ENCODE measurements at regions not wholly inside any gene's neighbourhood (a gene's known extent, or its start where the extent isn't known, plus 50 kb on each side); places are given as distances from the start of the nearest gene placed in this dataset.

- no peak overlapping the region for H3K27ac ChIP-seq (ENCODE audit: insufficient read depth in 1 of 2, low read depth in 1 of 2, low read length in 2 of 2, poor library complexity in 1 of 2, severe bottlenecking in 2 of 2)
- no peak for DNase-seq
- 85% methylated on average over 2 of the region's 3 CpGs for WGBS (ENCODE audit: insufficient coverage)
- H3K36me3 ChIP-seq (ENCODE audit: control insufficient read depth in 4 of 4, insufficient read depth in 4 of 4, low read length in 3 of 4), result no peaks in the 10 kb centered on the region
- no peaks in the 10 kb centered on the region for H3K4me1 ChIP-seq (ENCODE audit: control extremely low read depth in 1 of 4, control insufficient read depth in 4 of 4, insufficient read depth in 4 of 4, low read length in 3 of 4)
- H3K9me3 ChIP-seq (ENCODE audit: control extremely low read depth in 1 of 5, control insufficient read depth in 4 of 5, insufficient read depth in 2 of 5, low read depth in 1 of 5, low read length in 4 of 5), result no peaks in the 10 kb centered on the region
- POLR2A ChIA-PET, result no interaction called here
- no peaks in the 10 kb centered on the region for H3K27me3 ChIP-seq (replicated peaks in 2 of 5; ENCODE audit: control insufficient read depth in 4 of 5, insufficient read depth in 5 of 5, low read length in 4 of 5)
- H3K4me3 ChIP-seq (ENCODE audit: control insufficient read depth in 1 of 7, extremely low read depth in 1 of 7, insufficient read depth in 4 of 7, low read depth in 2 of 7, low read length in 6 of 7), result no peak overlapping the region
- CTCF ChIA-PET, result no interaction called here
Measured at GRCh38 chr10:107623292-107623691, 458.8 kb upstream of the SORCS1 start.

DNA sequence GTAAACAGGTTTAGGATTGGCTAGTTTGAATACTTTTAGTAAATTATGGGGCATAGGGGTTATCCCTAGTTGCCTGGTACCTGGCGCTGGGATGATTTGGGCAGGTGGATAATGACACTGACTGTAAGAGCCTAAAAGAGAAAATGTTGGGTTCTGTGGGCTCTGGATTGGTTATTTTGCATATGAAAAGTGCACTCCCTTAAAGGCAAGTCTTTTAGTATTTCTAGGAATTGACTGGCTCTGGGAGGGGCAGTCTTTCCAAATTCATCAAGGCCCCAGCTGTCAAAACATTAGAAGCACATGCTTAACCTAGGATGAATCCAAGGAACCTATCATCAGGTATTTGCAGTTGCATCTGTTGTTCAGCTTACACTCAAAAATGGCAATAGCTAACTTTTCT lies 454.6 kb upstream of the SORCS1 start:
- no peaks in the 10 kb centered on the region for H3K27me3 ChIP-seq (replicated peaks in 2 of 5; ENCODE audit: control insufficient read depth in 4 of 5, insufficient read depth in 5 of 5, low read length in 4 of 5)
- H3K9me3 ChIP-seq (ENCODE audit: control extremely low read depth in 1 of 5, control insufficient read depth in 4 of 5, insufficient read depth in 2 of 5, low read depth in 1 of 5, low read length in 4 of 5), result no peaks in the 10 kb centered on the region
- ChIA-PET POLR2A (no interaction called here), CTCF (no interaction called here)
- no peak for DNase-seq
- no peaks in the 10 kb centered on the region for H3K36me3 ChIP-seq (ENCODE audit: control insufficient read depth in 4 of 4, insufficient read depth in 4 of 4, low read length in 3 of 4)
- no peaks in the 10 kb centered on the region for H3K4me1 ChIP-seq (ENCODE audit: control extremely low read depth in 1 of 4, control insufficient read depth in 4 of 4, insufficient read depth in 4 of 4, low read length in 3 of 4)
- 67% methylated on average over 1 of the region's 1 CpG for WGBS (ENCODE audit: insufficient coverage)
- no peak overlapping the region for H3K27ac ChIP-seq (ENCODE audit: insufficient read depth in 1 of 2, low read depth in 1 of 2, low read length in 2 of 2, poor library complexity in 1 of 2, severe bottlenecking in 2 of 2)
- no peak overlapping the region for H3K4me3 ChIP-seq (ENCODE audit: control insufficient read depth in 1 of 7, extremely low read depth in 1 of 7, insufficient read depth in 4 of 7, low read depth in 2 of 7, low read length in 6 of 7)

- H3K9me3 ChIP-seq (ENCODE audit: control extremely low read depth in 1 of 5, control insufficient read depth in 4 of 5, insufficient read depth in 2 of 5, low read depth in 1 of 5, low read length in 4 of 5), result no peaks in the 10 kb centered on the region
- no peak overlapping the region for H3K27ac ChIP-seq (ENCODE audit: insufficient read depth in 1 of 2, low read depth in 1 of 2, low read length in 2 of 2, poor library complexity in 1 of 2, severe bottlenecking in 2 of 2)
- H3K4me3 ChIP-seq (ENCODE audit: control insufficient read depth in 1 of 7, extremely low read depth in 1 of 7, insufficient read depth in 4 of 7, low read depth in 2 of 7, low read length in 6 of 7), result no peak overlapping the region
- WGBS (ENCODE audit: insufficient coverage), result no CpG with 5 or more reads among the region's 1 CpG
- DNase-seq, result no peak
- no peaks in the 10 kb centered on the region for H3K27me3 ChIP-seq (replicated peaks in 2 of 5; ENCODE audit: control insufficient read depth in 4 of 5, insufficient read depth in 5 of 5, low read length in 4 of 5)
- H3K4me1 ChIP-seq (ENCODE audit: control extremely low read depth in 1 of 4, control insufficient read depth in 4 of 4, insufficient read depth in 4 of 4, low read length in 3 of 4), result no peaks in the 10 kb centered on the region
- no peaks in the 10 kb centered on the region for H3K36me3 ChIP-seq (ENCODE audit: control insufficient read depth in 4 of 4, insufficient read depth in 4 of 4, low read length in 3 of 4)
- POLR2A ChIA-PET, result no interaction called here
- CTCF ChIA-PET, result no interaction called here
Measured at GRCh38 chr10:107618504-107618994, 454.0 kb upstream of the SORCS1 start.

DNA sequence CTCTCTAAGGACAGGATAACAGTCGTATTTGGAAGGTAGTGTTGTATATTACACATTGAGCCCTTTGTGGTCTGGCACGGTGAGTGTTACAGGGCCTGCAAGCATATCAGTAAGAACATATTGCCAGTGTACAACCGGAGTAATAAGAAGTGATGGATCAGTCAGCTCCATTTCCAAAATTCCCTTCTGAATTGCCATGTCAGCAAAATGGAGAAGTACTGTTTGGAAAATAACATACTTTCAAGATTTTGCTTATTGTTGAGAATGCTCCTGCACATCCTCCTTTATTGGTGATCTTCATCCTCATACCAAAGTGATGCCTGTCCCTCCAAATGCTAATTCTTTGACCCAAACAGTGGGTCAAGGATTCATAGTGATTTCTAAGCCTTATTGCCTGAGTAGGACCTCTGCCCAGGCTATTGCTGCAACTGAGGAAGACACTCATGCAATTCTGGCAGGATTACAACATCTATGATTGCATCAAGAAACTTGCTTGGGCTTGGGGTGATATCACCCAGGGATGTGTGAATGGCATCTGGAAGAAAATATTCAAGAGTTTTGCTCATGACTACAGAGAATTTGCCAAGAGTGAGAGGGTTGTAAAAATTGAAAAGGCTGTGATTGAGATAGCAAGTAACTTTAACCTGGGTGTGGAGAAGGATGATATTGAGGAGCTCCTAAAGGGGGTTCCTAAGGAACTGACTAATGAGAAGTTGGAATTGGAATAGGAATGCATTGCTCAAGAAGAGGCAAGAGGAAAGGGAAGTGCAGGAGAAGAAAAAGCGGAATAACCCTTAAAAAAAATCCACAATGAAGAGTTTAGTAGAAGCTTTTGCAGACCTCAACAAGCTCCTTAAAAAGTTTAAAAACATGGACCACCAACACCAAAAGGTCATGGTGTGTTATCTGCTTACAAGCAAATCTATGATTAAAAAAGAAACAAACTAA lies 452.2 kb upstream of the SORCS1 start:
- Histone ChIP-seq H3K36me3 (ENCODE audit: control insufficient read depth in 4 of 4, insufficient read depth in 4 of 4, low read length in 3 of 4) (no peaks in the 10 kb centered on the region), H3K27me3 (replicated peaks in 2 of 5; ENCODE audit: control insufficient read depth in 4 of 5, insufficient read depth in 5 of 5, low read length in 4 of 5) (no peaks in the 10 kb centered on the region), H3K4me3 (ENCODE audit: control insufficient read depth in 1 of 7, extremely low read depth in 1 of 7, insufficient read depth in 4 of 7, low read depth in 2 of 7, low read length in 6 of 7) (no peak overlapping the region), H3K27ac (ENCODE audit: insufficient read depth in 1 of 2, low read depth in 1 of 2, low read length in 2 of 2, poor library complexity in 1 of 2, severe bottlenecking in 2 of 2) (no peak overlapping the region), H3K9me3 (ENCODE audit: control extremely low read depth in 1 of 5, control insufficient read depth in 4 of 5, insufficient read depth in 2 of 5, low read depth in 1 of 5, low read length in 4 of 5) (no peaks in the 10 kb centered on the region), H3K4me1 (ENCODE audit: control extremely low read depth in 1 of 4, control insufficient read depth in 4 of 4, insufficient read depth in 4 of 4, low read length in 3 of 4) (no peaks in the 10 kb centered on the region)
- POLR2A ChIA-PET, result no interaction called here
- 100% methylated on average over 3 of the region's 4 CpGs for WGBS (ENCODE audit: insufficient coverage)
- no peak for DNase-seq
- CTCF ChIA-PET, result no interaction called here

DNA sequence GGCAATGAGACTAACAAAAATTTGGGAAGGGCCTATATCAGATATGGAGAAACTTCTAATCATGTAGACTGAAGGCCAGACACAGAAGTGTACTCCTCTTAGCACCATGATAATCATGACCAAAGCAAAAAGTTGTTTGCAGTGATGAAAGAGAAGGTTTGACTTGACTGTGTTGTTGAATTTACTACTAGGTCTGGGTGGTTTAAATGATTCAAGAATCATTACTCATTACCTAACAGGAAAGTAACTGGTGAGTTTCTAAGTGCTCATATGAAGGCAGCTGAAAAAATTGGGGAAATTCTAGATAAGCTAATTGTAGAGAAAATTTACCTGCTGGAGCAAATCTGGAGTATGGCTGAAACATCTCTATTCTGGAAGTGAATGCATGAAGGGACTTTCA lies 451.5 kb upstream of the SORCS1 start:
- no peak overlapping the region for H3K4me3 ChIP-seq (ENCODE audit: control insufficient read depth in 1 of 7, extremely low read depth in 1 of 7, insufficient read depth in 4 of 7, low read depth in 2 of 7, low read length in 6 of 7)
- CTCF ChIA-PET, result no interaction called here

DNA sequence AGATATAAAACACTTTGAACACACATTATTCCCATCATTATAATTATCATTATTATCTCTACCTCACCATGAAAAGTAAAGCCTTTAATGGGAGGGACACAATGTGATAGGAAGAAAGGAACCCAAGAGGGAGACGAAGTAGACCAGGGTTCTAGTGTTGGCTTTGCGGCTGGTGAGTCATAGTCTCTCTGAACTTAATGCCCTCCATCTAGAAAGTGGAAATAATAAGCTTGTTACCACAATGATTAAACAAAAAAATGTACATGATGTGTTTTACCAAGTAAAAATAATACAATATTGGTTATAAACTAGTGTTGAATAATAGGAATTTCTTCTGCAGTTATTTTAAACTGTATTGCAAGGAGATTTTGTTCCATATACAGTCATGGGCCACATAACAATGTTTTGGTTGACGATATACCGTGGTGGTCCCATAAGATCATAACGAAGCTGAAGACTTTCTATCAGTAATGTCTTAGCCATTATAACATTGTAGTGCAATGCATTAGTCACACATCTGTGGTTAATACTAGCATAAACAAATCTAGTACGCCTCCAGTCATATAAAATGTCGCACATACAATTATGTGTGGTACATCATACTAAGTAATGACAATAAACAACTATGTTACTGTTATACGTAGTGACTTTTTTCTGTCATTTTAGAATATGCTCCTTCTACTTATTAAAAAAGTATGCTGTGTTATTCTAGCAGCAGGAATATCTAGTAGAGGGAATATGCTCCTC lies 450.6 kb upstream of the SORCS1 start:
- no peak for DNase-seq
- ChIA-PET CTCF (no interaction called here), POLR2A (no interaction called here)
- 100% methylated on average over 2 of the region's 8 CpGs for WGBS (ENCODE audit: insufficient coverage)
- no peak overlapping the region for H3K4me3 ChIP-seq (ENCODE audit: control insufficient read depth in 1 of 7, extremely low read depth in 1 of 7, insufficient read depth in 4 of 7, low read depth in 2 of 7, low read length in 6 of 7)
- no peaks in the 10 kb centered on the region for H3K4me1 ChIP-seq (ENCODE audit: control extremely low read depth in 1 of 4, control insufficient read depth in 4 of 4, insufficient read depth in 4 of 4, low read length in 3 of 4)
- H3K36me3 ChIP-seq (ENCODE audit: control insufficient read depth in 4 of 4, insufficient read depth in 4 of 4, low read length in 3 of 4), result no peaks in the 10 kb centered on the region
- no peaks in the 10 kb centered on the region for H3K27me3 ChIP-seq (replicated peaks in 2 of 5; ENCODE audit: control insufficient read depth in 4 of 5, insufficient read depth in 5 of 5, low read length in 4 of 5)
- H3K27ac ChIP-seq (ENCODE audit: insufficient read depth in 1 of 2, low read depth in 1 of 2, low read length in 2 of 2, poor library complexity in 1 of 2, severe bottlenecking in 2 of 2), result no peak overlapping the region
- no peaks in the 10 kb centered on the region for H3K9me3 ChIP-seq (ENCODE audit: control extremely low read depth in 1 of 5, control insufficient read depth in 4 of 5, insufficient read depth in 2 of 5, low read depth in 1 of 5, low read length in 4 of 5)

More for the DNA sequence above, 451.5 kb upstream of the SORCS1 start:
- POLR2A ChIA-PET, result no interaction called here
- H3K27me3 ChIP-seq (replicated peaks in 2 of 5; ENCODE audit: control insufficient read depth in 4 of 5, insufficient read depth in 5 of 5, low read length in 4 of 5), result no peaks in the 10 kb centered on the region
- no peaks in the 10 kb centered on the region for H3K36me3 ChIP-seq (ENCODE audit: control insufficient read depth in 4 of 4, insufficient read depth in 4 of 4, low read length in 3 of 4)
- no peak for DNase-seq
- H3K9me3 ChIP-seq (ENCODE audit: control extremely low read depth in 1 of 5, control insufficient read depth in 4 of 5, insufficient read depth in 2 of 5, low read depth in 1 of 5, low read length in 4 of 5), result no peaks in the 10 kb centered on the region
- no peaks in the 10 kb centered on the region for H3K4me1 ChIP-seq (ENCODE audit: control extremely low read depth in 1 of 4, control insufficient read depth in 4 of 4, insufficient read depth in 4 of 4, low read length in 3 of 4)
- no peak overlapping the region for H3K27ac ChIP-seq (ENCODE audit: insufficient read depth in 1 of 2, low read depth in 1 of 2, low read length in 2 of 2, poor library complexity in 1 of 2, severe bottlenecking in 2 of 2)

DNA sequence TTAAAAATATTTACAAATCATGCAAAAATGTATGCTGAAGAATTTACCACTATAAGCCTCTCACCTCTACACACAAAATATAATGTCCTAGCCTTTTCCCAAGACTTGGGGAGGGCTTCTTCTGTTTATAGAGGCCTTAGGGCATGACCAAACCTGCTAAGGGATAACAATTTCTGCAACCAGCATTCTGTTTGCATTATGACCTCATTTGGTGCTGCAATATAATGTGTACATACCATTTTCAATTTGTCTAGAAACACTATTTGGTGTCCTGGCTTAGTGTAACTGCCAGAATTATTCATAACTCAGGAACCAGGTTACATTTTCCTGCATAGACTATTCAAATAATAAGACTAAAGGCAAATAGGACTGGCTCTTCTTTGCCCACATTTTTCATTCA lies 446.6 kb upstream of the SORCS1 start:
- ChIA-PET CTCF (no interaction called here), POLR2A (no interaction called here)

More for the DNA sequence above, 446.6 kb upstream of the SORCS1 start:
- H3K4me3 ChIP-seq (ENCODE audit: control insufficient read depth in 1 of 7, extremely low read depth in 1 of 7, insufficient read depth in 4 of 7, low read depth in 2 of 7, low read length in 6 of 7), result no peak overlapping the region
- DNase-seq, result no peak
- H3K9me3 ChIP-seq (ENCODE audit: control extremely low read depth in 1 of 5, control insufficient read depth in 4 of 5, insufficient read depth in 2 of 5, low read depth in 1 of 5, low read length in 4 of 5), result no peaks in the 10 kb centered on the region
- H3K27ac ChIP-seq (ENCODE audit: insufficient read depth in 1 of 2, low read depth in 1 of 2, low read length in 2 of 2, poor library complexity in 1 of 2, severe bottlenecking in 2 of 2), result no peak overlapping the region
- no peaks in the 10 kb centered on the region for H3K4me1 ChIP-seq (ENCODE audit: control extremely low read depth in 1 of 4, control insufficient read depth in 4 of 4, insufficient read depth in 4 of 4, low read length in 3 of 4)
- H3K36me3 ChIP-seq (ENCODE audit: control insufficient read depth in 4 of 4, insufficient read depth in 4 of 4, low read length in 3 of 4), result no peaks in the 10 kb centered on the region
- peaks cover 0 to 2% (median 0%) of the 10 kb centered on the region in 5 experiments for H3K27me3 ChIP-seq (replicated peaks in 2 of 5; ENCODE audit: control insufficient read depth in 4 of 5, insufficient read depth in 5 of 5, low read length in 4 of 5)

All from common myeloid progenitor, CD34-positive (primary cell).